NCI-H748 (cell line): ENCODE measurements at regions not wholly inside any gene's neighbourhood (a gene's known extent, or its start where the extent isn't known, plus 50 kb on each side); places are given as distances from the start of the nearest gene placed in this dataset.

ENCODE experiments used
- DNase-seq: peaks from one replicate; lab custom pipeline; 2025; ENCODE audit not compliant: unreplicated experiment; lab: John Stamatoyannopoulos, UW

- DNase-seq = peak; percentile 20
Observed at GRCh38 chr20:57114290-57115005, 152.0 kb downstream of the BMP7 start.

- DNase-seq = no peak
Observed at GRCh38 chr20:57117296-57117695, 149.1 kb downstream of the BMP7 start.

GRCh38 chr20:57118107-57118769 lies 148.2 kb downstream of the BMP7 start:
- DNase-seq = no peak
